Epithelial cell of prostate (primary cell): ENCODE measurements at regions not wholly inside any gene's neighbourhood (a gene's known extent, or its start where the extent isn't known, plus 50 kb on each side); places are given as distances from the start of the nearest gene placed in this dataset.
"Not testable (repeated sequence)": the region's sequence is repeated elsewhere in the genome, so short reads cannot be mapped to it uniquely, and the experiment has no call there.

Experiments
- DNase-seq: peaks from one replicate; pipeline ENCODE4 v3.0.0-alpha.2; 2011; ENCODE audit warnings: low read depth, low spot score
- H3K27ac ChIP-seq: fragments of 450-650 bp; 2 replicates; pipeline ENCODE4 v1.5.1; 2017; ENCODE audit warnings: mild to moderate bottlenecking

GRCh38 chr7:89857053-89857452 lies 297.2 kb upstream of the STEAP1 start:
- not testable (repeated sequence) for DNase-seq

GRCh38 chr7:89857767-89858166 lies 296.5 kb upstream of the STEAP1 start:
- no peak for DNase-seq
- no peak overlapping the region for H3K27ac ChIP-seq

More at GRCh38 chr7:89857053-89857452, 297.2 kb upstream of the STEAP1 start:
- H3K27ac ChIP-seq, result not testable (repeated sequence)

- DNase-seq, result no peak
- no peak overlapping the region for H3K27ac ChIP-seq
Observed at GRCh38 chr7:89887489-89887888, 266.8 kb upstream of the STEAP1 start.

- no peak for DNase-seq
- no peak overlapping the region for H3K27ac ChIP-seq
Observed at GRCh38 chr7:89908736-89909135, 245.5 kb upstream of the STEAP1 start.

GRCh38 chr7:89914711-89915110 lies 239.6 kb upstream of the STEAP1 start:
- H3K27ac ChIP-seq, result no peak overlapping the region
- no peak for DNase-seq

GRCh38 chr7:89926194-89926593 lies 228.1 kb upstream of the STEAP1 start:
- no peak for DNase-seq
- H3K27ac ChIP-seq, result no peak overlapping the region

- no peak for DNase-seq
- no peak overlapping the region for H3K27ac ChIP-seq
Observed at GRCh38 chr7:89926701-89927100, 227.6 kb upstream of the STEAP1 start.

- no peak overlapping the region for H3K27ac ChIP-seq
- DNase-seq, result no peak
Observed at GRCh38 chr7:89927762-89928161, 226.5 kb upstream of the STEAP1 start.

GRCh38 chr7:89928451-89928850 lies 225.8 kb upstream of the STEAP1 start:
- H3K27ac ChIP-seq, result no peak overlapping the region
- DNase-seq, result no peak

GRCh38 chr7:89934101-89934500 lies 220.2 kb upstream of the STEAP1 start:
- DNase-seq, result no peak
- no peak overlapping the region for H3K27ac ChIP-seq

- H3K27ac ChIP-seq, result no peak overlapping the region
- DNase-seq, result no peak
Observed at GRCh38 chr7:89943525-89944050, 210.7 kb upstream of the STEAP1 start.

- no peak overlapping the region for H3K27ac ChIP-seq
- no peak for DNase-seq
Observed at GRCh38 chr7:89958525-89959068, 195.7 kb upstream of the STEAP1 start.

GRCh38 chr7:89966067-89966664 lies 188.1 kb upstream of the STEAP1 start:
- no peak overlapping the region for H3K27ac ChIP-seq
- no peak for DNase-seq

- DNase-seq, result no peak
- H3K27ac ChIP-seq, result no peak overlapping the region
Observed at GRCh38 chr7:89975577-89975976, 178.7 kb upstream of the STEAP1 start.

GRCh38 chr7:89987665-89988064 lies 166.6 kb upstream of the STEAP1 start:
- no peak overlapping the region for H3K27ac ChIP-seq
- DNase-seq, result no peak

GRCh38 chr7:89988074-89988473 lies 166.2 kb upstream of the STEAP1 start:
- DNase-seq, result no peak
- H3K27ac ChIP-seq, result no peak overlapping the region

- no peak overlapping the region for H3K27ac ChIP-seq
- no peak for DNase-seq
Observed at GRCh38 chr7:89989454-89989853, 164.8 kb upstream of the STEAP1 start.

GRCh38 chr7:89994483-89994882 lies 159.8 kb upstream of the STEAP1 start:
- DNase-seq, result no peak
- no peak overlapping the region for H3K27ac ChIP-seq

GRCh38 chr7:89998554-89998953 lies 155.7 kb upstream of the STEAP1 start:
- no peak for DNase-seq
- no peak overlapping the region for H3K27ac ChIP-seq

- no peak for DNase-seq
- no peak overlapping the region for H3K27ac ChIP-seq
Observed at GRCh38 chr7:90005836-90006235, 148.4 kb upstream of the STEAP1 start.

GRCh38 chr7:90007001-90007654 lies 147.1 kb upstream of the STEAP1 start:
- H3K27ac ChIP-seq, result no peak overlapping the region
- no peak for DNase-seq

- DNase-seq, result no peak
- H3K27ac ChIP-seq, result no peak overlapping the region
Observed at GRCh38 chr7:90007831-90008230, 146.4 kb upstream of the STEAP1 start.
